ENCODE measurements at regions not wholly inside any gene's neighbourhood (a gene's known extent, or its start where the extent isn't known, plus 50 kb on each side); places are given as distances from the start of the nearest gene placed in this dataset.
"Not testable (repeated sequence)": the region's sequence is repeated elsewhere in the genome, so short reads cannot be mapped to it uniquely, and the experiment has no call there.

- TF ChIP-seq, protein P1, sequence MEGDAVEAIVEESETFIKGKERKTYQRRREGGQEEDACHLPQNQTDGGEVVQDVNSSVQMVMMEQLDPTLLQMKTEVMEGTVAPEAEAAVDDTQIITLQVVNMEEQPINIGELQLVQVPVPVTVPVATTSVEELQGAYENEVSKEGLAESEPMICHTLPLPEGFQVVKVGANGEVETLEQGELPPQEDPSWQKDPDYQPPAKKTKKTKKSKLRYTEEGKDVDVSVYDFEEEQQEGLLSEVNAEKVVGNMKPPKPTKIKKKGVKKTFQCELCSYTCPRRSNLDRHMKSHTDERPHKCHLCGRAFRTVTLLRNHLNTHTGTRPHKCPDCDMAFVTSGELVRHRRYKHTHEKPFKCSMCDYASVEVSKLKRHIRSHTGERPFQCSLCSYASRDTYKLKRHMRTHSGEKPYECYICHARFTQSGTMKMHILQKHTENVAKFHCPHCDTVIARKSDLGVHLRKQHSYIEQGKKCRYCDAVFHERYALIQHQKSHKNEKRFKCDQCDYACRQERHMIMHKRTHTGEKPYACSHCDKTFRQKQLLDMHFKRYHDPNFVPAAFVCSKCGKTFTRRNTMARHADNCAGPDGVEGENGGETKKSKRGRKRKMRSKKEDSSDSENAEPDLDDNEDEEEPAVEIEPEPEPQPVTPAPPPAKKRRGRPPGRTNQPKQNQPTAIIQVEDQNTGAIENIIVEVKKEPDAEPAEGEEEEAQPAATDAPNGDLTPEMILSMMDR (IDR thresholded peaks at IDR 0.05; ENCODE audit: low read length, missing control alignments): no peak
- no peak for DNase-seq (ENCODE audit: low read depth)
- H3K4me3 ChIP-seq (replicated peaks; ENCODE audit: low read depth, low read length): no peak overlapping the region
Observed at GRCh38 chr16:17038415-17038814, 432.3 kb downstream of the XYLT1 start.

DNA sequence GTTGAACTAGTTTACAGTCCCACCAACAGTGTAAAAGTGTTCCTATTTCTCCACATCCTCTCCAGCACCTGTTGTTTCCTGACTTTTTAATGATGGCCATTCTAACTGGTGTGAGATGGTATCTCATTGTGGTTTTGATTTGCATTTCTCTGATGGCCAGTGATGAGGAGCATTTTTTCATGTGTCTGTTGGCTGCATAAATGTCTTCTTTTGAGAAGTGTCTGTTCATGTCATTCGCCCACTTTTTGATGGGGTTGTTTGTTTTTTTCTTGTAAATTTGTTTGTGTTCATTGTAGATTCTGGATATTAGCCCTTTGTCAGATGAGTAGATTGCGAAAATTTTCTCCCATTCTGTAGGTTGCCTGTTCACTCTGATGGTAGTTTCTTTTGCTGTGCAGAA lies 421.7 kb downstream of the XYLT1 start:
- not testable (repeated sequence) for DNase-seq (ENCODE audit: low read depth)

DNA sequence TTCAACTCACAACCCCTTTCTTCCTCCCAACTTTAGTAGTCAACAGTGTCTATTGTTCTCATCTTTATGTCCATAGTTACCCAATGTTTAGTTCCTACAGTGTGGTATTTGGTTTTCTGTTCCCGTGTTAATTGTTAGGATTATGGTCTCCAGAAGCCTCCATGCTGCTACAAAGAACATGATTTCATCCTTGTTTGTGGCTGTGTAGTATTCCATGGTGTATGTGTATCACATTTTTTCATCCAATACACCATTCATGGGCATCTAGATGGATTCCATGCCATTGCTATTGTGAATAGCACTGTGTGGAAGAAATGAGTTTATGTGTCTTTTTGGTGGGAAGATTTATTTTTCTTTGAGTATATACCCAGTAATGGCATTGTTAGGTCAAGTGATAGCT lies 420.3 kb downstream of the XYLT1 start:
- DNase-seq (ENCODE audit: low read depth): no peak
- H3K4me3 ChIP-seq (replicated peaks; ENCODE audit: low read depth, low read length): no peak overlapping the region
- TF ChIP-seq, protein P1 (IDR thresholded peaks at IDR 0.05; ENCODE audit: low read length, missing control alignments): no peak

More for the DNA sequence above, 421.7 kb downstream of the XYLT1 start:
- H3K4me3 ChIP-seq (replicated peaks; ENCODE audit: low read depth, low read length): not testable (repeated sequence)

Measured in fibroblast of pulmonary artery (primary cell).